ENCODE measurements at regions not wholly inside any gene's neighbourhood (a gene's known extent, or its start where the extent isn't known, plus 50 kb on each side); places are given as distances from the start of the nearest gene placed in this dataset.

DNA sequence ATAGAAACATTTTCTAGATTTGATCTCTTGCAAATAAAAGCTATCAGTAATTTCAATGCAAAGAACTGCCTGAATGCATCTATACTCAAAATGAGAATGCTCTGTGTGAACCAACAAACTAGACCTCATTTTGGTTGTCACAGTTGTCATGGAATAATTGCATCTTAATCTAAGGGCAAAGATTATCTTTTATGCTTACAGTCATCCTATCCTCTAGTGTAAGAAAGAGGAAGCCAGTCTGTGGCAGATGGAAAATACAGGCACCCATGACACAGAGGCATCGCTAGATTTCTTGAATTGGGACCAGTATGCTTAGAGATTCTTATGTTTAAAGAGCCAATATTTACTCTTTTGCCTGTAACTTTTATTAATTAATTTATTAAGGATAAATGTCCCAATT, 95.0 kb downstream of the MACIR start:
- no peak for TF ChIP-seq TAF1 (IDR thresholded peaks at IDR 0.05; ENCODE audit: low read depth)
- TF ChIP-seq POLR2AphosphoS5 (IDR thresholded peaks at IDR 0.05), result no peak
- TF ChIP-seq, protein P1, sequence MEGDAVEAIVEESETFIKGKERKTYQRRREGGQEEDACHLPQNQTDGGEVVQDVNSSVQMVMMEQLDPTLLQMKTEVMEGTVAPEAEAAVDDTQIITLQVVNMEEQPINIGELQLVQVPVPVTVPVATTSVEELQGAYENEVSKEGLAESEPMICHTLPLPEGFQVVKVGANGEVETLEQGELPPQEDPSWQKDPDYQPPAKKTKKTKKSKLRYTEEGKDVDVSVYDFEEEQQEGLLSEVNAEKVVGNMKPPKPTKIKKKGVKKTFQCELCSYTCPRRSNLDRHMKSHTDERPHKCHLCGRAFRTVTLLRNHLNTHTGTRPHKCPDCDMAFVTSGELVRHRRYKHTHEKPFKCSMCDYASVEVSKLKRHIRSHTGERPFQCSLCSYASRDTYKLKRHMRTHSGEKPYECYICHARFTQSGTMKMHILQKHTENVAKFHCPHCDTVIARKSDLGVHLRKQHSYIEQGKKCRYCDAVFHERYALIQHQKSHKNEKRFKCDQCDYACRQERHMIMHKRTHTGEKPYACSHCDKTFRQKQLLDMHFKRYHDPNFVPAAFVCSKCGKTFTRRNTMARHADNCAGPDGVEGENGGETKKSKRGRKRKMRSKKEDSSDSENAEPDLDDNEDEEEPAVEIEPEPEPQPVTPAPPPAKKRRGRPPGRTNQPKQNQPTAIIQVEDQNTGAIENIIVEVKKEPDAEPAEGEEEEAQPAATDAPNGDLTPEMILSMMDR (IDR thresholded peaks at IDR 0.05; ENCODE audit: poor library complexity, severe bottlenecking), result no peak
